Fibroblast of lung (primary cell): ENCODE measurements at regions not wholly inside any gene's neighbourhood (a gene's known extent, or its start where the extent isn't known, plus 50 kb on each side); places are given as distances from the start of the nearest gene placed in this dataset.
"Not testable (repeated sequence)": the region's sequence is repeated elsewhere in the genome, so short reads cannot be mapped to it uniquely, and the experiment has no call there.

ENCODE experiments used
- CTCF ChIP-seq, 2 donors: IDR thresholded peaks in 1 of 2; conservative IDR thresholded peaks in 1 of 2; 1 replicate in 1 of 2; 2 replicates in 1 of 2; pipeline ENCODE4 v1.5.1; 2011 to 2012; ENCODE audit warnings: low read length in 2 of 2, control low read depth in 1 of 2, inconsistent platforms in 1 of 2, low read depth in 1 of 2, mild to moderate bottlenecking in 1 of 2
- EZH2 ChIP-seq: IDR thresholded peaks from 2 replicates; pipeline ENCODE4 v1.5.1; 2012; ENCODE audit warnings: low read length, control low read depth, mild to moderate bottlenecking; ENCODE audit errors: missing control alignments

DNA sequence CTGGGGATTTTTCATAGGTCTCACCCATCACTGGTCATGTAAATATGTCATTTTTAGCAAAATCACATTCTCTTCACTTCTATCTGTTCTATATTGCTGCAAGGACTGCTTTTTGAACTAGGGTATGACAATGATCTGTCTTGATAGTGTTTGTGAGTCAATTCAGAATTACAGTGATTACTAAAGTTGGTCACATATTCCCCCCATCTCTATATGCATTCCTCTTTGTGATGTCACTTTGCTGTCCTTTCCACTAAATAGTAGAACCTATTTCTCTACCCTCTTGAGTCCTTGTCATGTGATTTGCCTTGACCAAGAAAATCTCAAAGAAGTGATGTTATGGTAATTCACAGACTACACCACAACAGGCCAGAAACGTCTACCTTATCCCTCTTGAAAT, 243.9 kb downstream of the NPIPA8 start:
- not testable (repeated sequence) for TF ChIP-seq CTCF (conservative IDR thresholded peaks at IDR 0.05 in 1 of 2, IDR thresholded peaks at IDR 0.05 in 1 of 2; ENCODE audit: low read depth in 1 of 2, low read length in 2 of 2); EZH2
